Lung (tissue), 11 donors: ENCODE measurements at regions not wholly inside any gene's neighbourhood (a gene's known extent, or its start where the extent isn't known, plus 50 kb on each side); places are given as distances from the start of the nearest gene placed in this dataset.

Experiments
- ATAC-seq: fragments of 200-7000 bp; cut with Tn5 transposase; one replicate; pipeline ENCODE4 v1.9.1; 2020; ENCODE audit warnings: moderate number of reproducible peaks; ENCODE audit not compliant: insufficient read depth, low FRiP score
- DNase-seq, 3 donors: peaks; one replicate each; pipeline ENCODE4 v3.0.0-alpha.2; 2013 to 2017
- H3K27ac ChIP-seq, 2 donors: one replicate each; pipeline ENCODE4 v1.5.1; 2013; ENCODE audit warnings: mild to moderate bottlenecking in 2 of 2, moderate library complexity in 2 of 2, control low read depth in 1 of 2, inconsistent platforms in 1 of 2, low read depth in 1 of 2, low read length in 1 of 2
- H3K27me3 ChIP-seq, 3 donors: one replicate each; pipeline ENCODE4 v1.5.1; 2013; ENCODE audit warnings: low read length in 2 of 3; ENCODE audit not compliant: control insufficient read depth in 3 of 3, insufficient read depth in 3 of 3
- H3K36me3 ChIP-seq, 4 donors: one replicate each; pipeline ENCODE4 v1.5.1; 2013; ENCODE audit warnings: low read length in 4 of 4, mild to moderate bottlenecking in 1 of 4, moderate library complexity in 1 of 4; ENCODE audit not compliant: control insufficient read depth in 4 of 4, insufficient read depth in 4 of 4
- H3K4me1 ChIP-seq, 5 donors: one replicate each; pipeline ENCODE4 v1.5.1; 2013; ENCODE audit warnings: low read length in 5 of 5, mild to moderate bottlenecking in 2 of 5, moderate library complexity in 1 of 5; ENCODE audit not compliant: control insufficient read depth in 5 of 5, insufficient read depth in 5 of 5
- H3K4me3 ChIP-seq: one replicate; pipeline ENCODE4 v1.5.1; 2013; ENCODE audit warnings: mild to moderate bottlenecking, control low read depth, moderate library complexity
- H3K9ac ChIP-seq, 2 donors: one replicate each; pipeline ENCODE4 v1.5.1; 2013; ENCODE audit warnings: low read length in 2 of 2, control low read depth in 1 of 2; ENCODE audit not compliant: insufficient read depth in 1 of 2
- H3K9me3 ChIP-seq, 4 donors: one replicate each; pipeline ENCODE4 v1.5.1; 2013; ENCODE audit warnings: low read length in 3 of 4, mild to moderate bottlenecking in 1 of 4, moderate library complexity in 1 of 4; ENCODE audit not compliant: control insufficient read depth in 4 of 4, insufficient read depth in 3 of 4
- CTCF ChIP-seq: IDR thresholded peaks from 2 replicates; pipeline ENCODE4 v1.5.1; 2012; ENCODE audit warnings: mild to moderate bottlenecking; ENCODE audit errors: control extremely low read depth, extremely low read depth
- WGBS, 2 donors: extraction: QIAGEN DNeasy Blood & Tissue Kit; methylation state at CpG; one replicate each; pipeline ENCODE4 v1.1.7; 2013; 5-methylcytosine and 5-hydroxymethylcytosine counted together
- donor health status: control.
- donor health status: control.
- donor health status: Bipolar disorder and iron deficiency.
- donor health status: healthy.
- donor health status: DM: yes; HTN: yes; CAD: no.

GRCh38 chr1:242641461-242641860 is 117.0 kb upstream of the PLD5 start:
- TF ChIP-seq CTCF, result no peak
- DNase-seq, result no peak
- WGBS, 2 donors, result 66 to 77% methylated on average over 3 of the region's 3 CpGs
- Histone ChIP-seq H3K9me3 (peaks cover 0 to 4% (median 0%) of the 10 kb centered on the region in 4 donors), H3K27me3 (no peaks in the 10 kb centered on the region), H3K4me3 (no peak overlapping the region), H3K36me3 (no peaks in the 10 kb centered on the region), H3K27ac (no peak overlapping the region), H3K4me1 (no peaks in the 10 kb centered on the region), H3K9ac (no peak overlapping the region)
- ATAC-seq, result no peak

- TF ChIP-seq CTCF, result no peak
- no peak overlapping the region for H3K4me3 ChIP-seq
- no peaks in the 10 kb centered on the region for H3K27me3 ChIP-seq
- ATAC-seq, result no peak
- H3K4me1 ChIP-seq, result no peaks in the 10 kb centered on the region
- no peak for DNase-seq
- H3K27ac ChIP-seq, result no peak overlapping the region
- H3K36me3 ChIP-seq, result no peaks in the 10 kb centered on the region
- WGBS, 2 donors, result 89 to 92% methylated on average over 5 of the region's 5 CpGs
- H3K9me3 ChIP-seq, result peaks cover 0 to 4% (median 0%) of the 10 kb centered on the region in 4 donors
- no peak overlapping the region for H3K9ac ChIP-seq
Measured at GRCh38 chr1:242639104-242639503, 114.6 kb upstream of the PLD5 start.

- Histone ChIP-seq H3K4me3 (no peak overlapping the region), H3K27ac (no peak overlapping the region), H3K27me3 (no peaks in the 10 kb centered on the region), H3K9ac (no peak overlapping the region), H3K4me1 (no peaks in the 10 kb centered on the region), H3K9me3 (peaks cover 0 to 4% (median 0%) of the 10 kb centered on the region in 4 donors), H3K36me3 (no peaks in the 10 kb centered on the region)
- WGBS, 2 donors, result 67 to 71% methylated on average over 5 of the region's 5 CpGs
- ATAC-seq, result no peak
- no peak for DNase-seq
- no peak for TF ChIP-seq CTCF
Measured at GRCh38 chr1:242634732-242635131, 110.2 kb upstream of the PLD5 start.

GRCh38 chr1:242629396-242629795 is 104.9 kb upstream of the PLD5 start:
- H3K27me3 ChIP-seq, result no peaks in the 10 kb centered on the region
- 53 to 59% methylated on average over 3 of the region's 3 CpGs for WGBS, 2 donors
- no peak overlapping the region for H3K27ac ChIP-seq
- no peak for TF ChIP-seq CTCF
- no peak overlapping the region for H3K4me3 ChIP-seq
- DNase-seq (no peak), ATAC-seq (no peak)
- H3K9me3 ChIP-seq, result no peaks in the 10 kb centered on the region
- H3K4me1 ChIP-seq, result no peaks in the 10 kb centered on the region
- no peak overlapping the region for H3K9ac ChIP-seq
- no peaks in the 10 kb centered on the region for H3K36me3 ChIP-seq
